ENCODE measurements at regions not wholly inside any gene's neighbourhood (a gene's known extent, or its start where the extent isn't known, plus 50 kb on each side); places are given as distances from the start of the nearest gene placed in this dataset.

DNA sequence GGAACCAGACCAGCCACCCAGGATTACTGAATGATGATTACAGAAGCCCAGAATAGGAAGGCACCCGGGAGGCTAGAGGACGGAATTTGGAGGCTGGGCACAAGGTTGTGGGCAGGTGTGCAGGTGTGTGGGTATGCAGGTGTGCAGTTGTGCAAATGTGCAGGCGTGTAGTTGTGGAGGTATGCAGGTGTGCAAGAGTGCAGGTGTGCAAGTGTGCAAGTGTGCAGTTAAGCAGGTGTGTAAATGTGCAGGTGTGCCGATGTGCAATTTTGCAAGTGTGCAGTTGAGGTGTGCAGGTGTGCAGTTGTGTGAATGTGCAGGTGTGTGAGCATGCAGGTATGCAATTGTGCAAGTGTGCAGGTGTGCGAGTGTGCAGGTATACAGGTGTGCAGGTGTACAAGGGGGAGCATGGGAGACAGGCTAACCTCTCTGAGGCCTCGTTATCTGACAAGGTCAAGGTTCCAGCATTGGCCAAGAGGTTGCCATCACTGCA, 131.8 kb downstream of the KCTD15 start:
- Histone ChIP-seq H3K27ac (ENCODE audit: low read depth in 1 of 2, low read length in 1 of 2) (no peak overlapping the region), H3K4me3 (ENCODE audit: low read length in 2 of 2) (no peak overlapping the region), H3K27me3 (ENCODE audit: control insufficient read depth in 2 of 2, insufficient read depth in 1 of 2, low read length in 1 of 2) (no peaks in the 10 kb centered on the region), H3K9me3 (ENCODE audit: control insufficient read depth in 2 of 2, insufficient read depth in 1 of 2, low read length in 1 of 2) (no peaks in the 10 kb centered on the region), H3K36me3 (ENCODE audit: control insufficient read depth in 2 of 2, insufficient read depth in 2 of 2, low read length in 1 of 2) (no peaks in the 10 kb centered on the region), H3K4me1 (ENCODE audit: control insufficient read depth in 2 of 2, insufficient read depth in 2 of 2, low read length in 2 of 2) (no peaks in the 10 kb centered on the region)
- no peak for DNase-seq (ENCODE audit: low read depth in 6 of 9, low spot score in 9 of 9)
- 81% methylated on average over 6 of the region's 6 CpGs for WGBS

DNA sequence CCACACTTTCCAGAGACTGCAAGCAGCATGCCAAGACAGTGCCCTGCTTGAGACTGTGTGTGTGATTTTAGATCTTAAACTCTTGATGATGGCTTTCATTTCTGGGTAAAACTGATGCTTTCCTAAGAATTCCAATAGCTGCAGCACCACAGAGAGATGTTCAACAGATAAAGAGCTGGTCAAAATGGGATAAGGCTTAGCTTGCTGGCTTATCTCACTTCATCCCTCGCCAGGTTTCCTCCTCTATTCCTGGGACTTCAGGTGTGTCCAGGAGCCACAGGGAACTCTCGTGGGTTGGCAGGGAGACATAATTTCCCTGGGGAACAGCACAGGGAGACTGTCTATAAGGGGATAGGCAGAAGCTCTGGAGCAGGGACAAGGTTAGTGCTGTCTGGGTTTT, 137.3 kb downstream of the KCTD15 start:
- no peaks in the 10 kb centered on the region for H3K27me3 ChIP-seq (ENCODE audit: control insufficient read depth in 2 of 2, insufficient read depth in 1 of 2, low read length in 1 of 2)
- no peaks in the 10 kb centered on the region for H3K4me1 ChIP-seq (ENCODE audit: control insufficient read depth in 2 of 2, insufficient read depth in 2 of 2, low read length in 2 of 2)
- 89% methylated on average over 2 of the region's 2 CpGs for WGBS
- H3K4me3 ChIP-seq (ENCODE audit: low read length in 2 of 2): no peak overlapping the region
- H3K27ac ChIP-seq (ENCODE audit: low read depth in 1 of 2, low read length in 1 of 2): no peak overlapping the region
- H3K9me3 ChIP-seq (ENCODE audit: control insufficient read depth in 2 of 2, insufficient read depth in 1 of 2, low read length in 1 of 2): peaks cover 0 to 2% of the 10 kb centered on the region in 2 donors
- no peaks in the 10 kb centered on the region for H3K36me3 ChIP-seq (ENCODE audit: control insufficient read depth in 2 of 2, insufficient read depth in 2 of 2, low read length in 1 of 2)
- DNase-seq (ENCODE audit: low read depth in 6 of 9, low spot score in 9 of 9): no peak

DNA sequence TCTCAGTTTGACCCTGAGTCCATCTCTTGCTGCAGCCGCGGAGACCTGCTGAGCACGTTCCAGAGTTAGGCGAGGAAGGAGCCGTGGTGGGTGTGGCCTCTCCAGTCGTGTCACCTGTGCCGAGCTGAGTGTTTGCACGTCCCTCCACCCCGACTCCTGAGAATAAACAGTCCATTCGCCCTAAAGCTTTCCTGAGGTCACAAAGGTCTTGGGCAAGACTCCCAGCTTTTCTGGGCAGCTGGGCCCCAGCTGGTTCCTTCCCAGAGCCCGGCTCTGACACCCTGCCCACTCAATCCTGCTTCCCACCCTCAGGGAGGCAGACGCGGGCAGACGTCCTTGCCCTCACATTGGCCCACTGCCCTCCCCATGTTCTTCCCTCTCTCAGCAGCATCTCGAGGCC, 142.2 kb downstream of the KCTD15 start:
- Histone ChIP-seq H3K9me3 (ENCODE audit: control insufficient read depth in 2 of 2, insufficient read depth in 1 of 2, low read length in 1 of 2) (peaks cover 0 to 2% of the 10 kb centered on the region in 2 donors), H3K4me3 (ENCODE audit: low read length in 2 of 2) (no peak overlapping the region), H3K4me1 (ENCODE audit: control insufficient read depth in 2 of 2, insufficient read depth in 2 of 2, low read length in 2 of 2) (no peaks in the 10 kb centered on the region), H3K27me3 (ENCODE audit: control insufficient read depth in 2 of 2, insufficient read depth in 1 of 2, low read length in 1 of 2) (no peaks in the 10 kb centered on the region), H3K27ac (ENCODE audit: low read depth in 1 of 2, low read length in 1 of 2) (no peak overlapping the region), H3K36me3 (ENCODE audit: control insufficient read depth in 2 of 2, insufficient read depth in 2 of 2, low read length in 1 of 2) (no peaks in the 10 kb centered on the region)
- WGBS: 80% methylated on average over 15 of the region's 15 CpGs
- no peak for DNase-seq (ENCODE audit: low read depth in 6 of 9, low spot score in 9 of 9)

DNA sequence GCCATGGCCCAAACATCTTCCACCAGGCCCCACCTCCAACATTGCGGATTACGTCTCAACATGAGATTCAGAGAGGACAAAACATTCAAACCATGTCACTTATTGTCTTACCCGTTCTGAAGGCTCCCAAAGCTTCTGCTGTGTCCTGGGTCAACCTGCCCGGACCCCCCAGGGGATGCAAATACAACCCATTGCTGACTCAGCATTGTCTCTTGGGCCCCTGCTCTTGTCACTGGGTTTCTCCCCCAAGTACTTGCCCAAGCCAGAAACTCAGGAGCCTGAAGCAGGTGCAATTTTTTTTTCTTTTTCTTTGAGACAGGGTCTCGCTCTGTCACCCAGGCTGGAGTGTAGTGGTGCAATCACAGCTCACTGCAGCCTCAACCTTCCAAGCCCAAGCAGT, 144.5 kb downstream of the KCTD15 start:
- no peak for DNase-seq (ENCODE audit: low read depth in 6 of 9, low spot score in 9 of 9)
- Histone ChIP-seq H3K4me1 (ENCODE audit: control insufficient read depth in 2 of 2, insufficient read depth in 2 of 2, low read length in 2 of 2) (no peaks in the 10 kb centered on the region), H3K9me3 (ENCODE audit: control insufficient read depth in 2 of 2, insufficient read depth in 1 of 2, low read length in 1 of 2) (no peaks in the 10 kb centered on the region), H3K27me3 (ENCODE audit: control insufficient read depth in 2 of 2, insufficient read depth in 1 of 2, low read length in 1 of 2) (no peaks in the 10 kb centered on the region), H3K36me3 (ENCODE audit: control insufficient read depth in 2 of 2, insufficient read depth in 2 of 2, low read length in 1 of 2) (no peaks in the 10 kb centered on the region), H3K27ac (ENCODE audit: low read depth in 1 of 2, low read length in 1 of 2) (no peak overlapping the region), H3K4me3 (ENCODE audit: low read length in 2 of 2) (no peak overlapping the region)
- WGBS: 90% methylated on average over 5 of the region's 5 CpGs

DNA sequence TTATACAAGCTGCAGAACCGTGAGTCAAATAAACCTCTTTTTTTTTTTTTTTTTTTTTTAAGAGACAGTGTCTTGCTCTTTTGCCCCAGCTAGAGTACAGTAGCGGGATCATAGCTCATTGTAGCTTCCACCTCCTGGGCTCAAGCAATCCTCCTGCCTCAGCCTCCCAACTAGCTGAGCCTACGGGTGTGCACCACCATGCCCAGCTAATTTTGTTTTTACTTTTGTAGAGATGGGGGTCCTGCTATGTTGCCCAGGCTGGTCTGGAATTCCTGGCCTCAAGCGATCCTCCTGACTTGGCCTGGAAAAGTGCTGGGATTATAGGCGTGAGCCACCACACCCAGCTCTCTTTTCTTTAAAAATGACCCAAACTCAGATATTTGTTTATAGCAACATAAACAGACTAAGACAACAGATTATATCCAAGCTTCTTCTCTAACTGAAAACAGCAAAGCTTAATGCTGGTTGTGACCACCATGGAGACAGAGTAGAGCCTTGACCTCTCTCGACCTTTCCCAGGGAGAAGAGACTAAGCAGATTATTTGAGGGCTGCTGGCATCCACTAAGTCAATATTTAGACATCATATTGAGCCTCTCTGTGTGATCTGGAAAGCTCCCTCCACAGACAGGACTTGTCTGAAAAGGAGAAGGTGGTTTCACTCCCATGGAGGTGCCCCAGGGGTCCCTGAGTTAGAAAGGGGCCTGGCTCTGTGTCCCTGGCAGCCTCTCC, 150.0 kb downstream of the KCTD15 start:
- Histone ChIP-seq H3K9me3 (ENCODE audit: control insufficient read depth in 2 of 2, insufficient read depth in 1 of 2, low read length in 1 of 2) (no peaks in the 10 kb centered on the region), H3K36me3 (ENCODE audit: control insufficient read depth in 2 of 2, insufficient read depth in 2 of 2, low read length in 1 of 2) (no peaks in the 10 kb centered on the region), H3K27ac (ENCODE audit: low read depth in 1 of 2, low read length in 1 of 2) (no peak overlapping the region), H3K27me3 (ENCODE audit: control insufficient read depth in 2 of 2, insufficient read depth in 1 of 2, low read length in 1 of 2) (no peaks in the 10 kb centered on the region), H3K4me1 (ENCODE audit: control insufficient read depth in 2 of 2, insufficient read depth in 2 of 2, low read length in 2 of 2) (no peaks in the 10 kb centered on the region), H3K4me3 (ENCODE audit: low read length in 2 of 2) (no peak overlapping the region)
- 90% methylated on average over 6 of the region's 6 CpGs for WGBS
- no peak for DNase-seq (ENCODE audit: low read depth in 6 of 9, low spot score in 9 of 9)

DNA sequence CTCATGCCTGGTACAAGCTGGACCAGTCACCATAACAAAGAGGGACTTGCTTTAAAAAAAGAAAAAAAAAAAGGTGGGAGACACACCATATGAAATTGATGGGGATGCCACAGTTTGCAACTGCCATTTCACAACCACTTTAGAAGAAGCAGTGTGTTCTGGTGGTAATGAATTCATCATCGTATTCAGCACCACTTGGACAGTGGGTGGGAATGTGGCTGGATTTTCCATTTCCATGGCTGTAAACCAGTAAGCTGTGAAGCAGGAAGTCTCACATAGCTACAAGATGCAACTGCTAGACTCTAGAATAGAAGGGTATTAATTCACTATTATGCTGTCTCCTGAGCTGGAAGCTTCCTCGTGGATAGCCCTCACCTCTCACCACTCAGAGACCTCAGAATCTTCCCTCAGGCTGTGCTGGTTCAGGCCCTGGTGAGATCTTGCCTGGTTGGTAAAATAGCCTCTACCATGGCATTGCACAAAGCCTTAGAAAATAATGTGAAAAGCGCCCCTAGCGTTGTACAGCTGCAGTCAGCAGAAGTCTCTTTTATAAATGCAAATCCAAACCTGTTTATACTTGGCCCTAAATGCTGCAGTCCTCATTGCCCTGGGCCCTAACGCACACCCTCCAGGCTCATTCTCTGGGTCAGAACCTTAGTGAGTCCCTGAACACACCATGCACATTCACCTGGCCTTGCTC, 150.7 kb downstream of the KCTD15 start:
- no peaks in the 10 kb centered on the region for H3K4me1 ChIP-seq (ENCODE audit: control insufficient read depth in 2 of 2, insufficient read depth in 2 of 2, low read length in 2 of 2)
- WGBS: 81% methylated on average over 5 of the region's 5 CpGs
- no peaks in the 10 kb centered on the region for H3K36me3 ChIP-seq (ENCODE audit: control insufficient read depth in 2 of 2, insufficient read depth in 2 of 2, low read length in 1 of 2)
- no peak overlapping the region for H3K4me3 ChIP-seq (ENCODE audit: low read length in 2 of 2)
- DNase-seq (ENCODE audit: low read depth in 6 of 9, low spot score in 9 of 9): no peak
- no peaks in the 10 kb centered on the region for H3K9me3 ChIP-seq (ENCODE audit: control insufficient read depth in 2 of 2, insufficient read depth in 1 of 2, low read length in 1 of 2)
- no peak overlapping the region for H3K27ac ChIP-seq (ENCODE audit: low read depth in 1 of 2, low read length in 1 of 2)
- no peaks in the 10 kb centered on the region for H3K27me3 ChIP-seq (ENCODE audit: control insufficient read depth in 2 of 2, insufficient read depth in 1 of 2, low read length in 1 of 2)

DNA sequence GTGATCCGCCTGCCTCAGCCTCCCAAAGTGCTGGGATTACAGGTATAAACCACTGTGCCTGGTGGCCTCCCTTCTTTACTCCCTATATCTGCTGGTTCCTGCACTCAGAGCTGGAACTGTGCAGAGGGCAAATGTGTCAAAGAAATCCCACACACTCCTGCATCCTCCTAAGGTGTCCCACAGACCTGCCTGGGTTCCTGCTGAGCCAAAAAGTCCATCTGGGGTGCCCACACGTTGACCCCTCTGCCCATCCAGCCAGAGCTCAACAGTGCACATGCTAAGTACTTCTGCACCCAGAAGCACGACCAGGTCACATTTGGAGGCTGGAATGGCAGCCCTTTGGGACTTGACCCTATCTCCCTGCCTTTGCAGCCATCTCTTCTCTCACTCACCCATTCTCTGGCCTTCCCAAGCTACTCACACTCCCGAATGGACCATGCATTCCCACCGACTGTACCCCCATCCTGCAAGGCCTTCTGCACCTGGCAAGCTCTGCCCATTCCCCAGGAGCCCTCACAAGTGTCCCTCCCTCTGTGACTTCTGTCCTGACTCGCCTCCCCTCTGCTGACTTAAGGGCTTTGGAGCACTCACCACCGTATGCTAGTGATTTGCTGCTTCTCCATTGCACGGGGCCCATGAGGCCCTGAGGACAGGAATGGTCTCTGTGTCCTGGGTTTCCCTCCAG, 152.1 kb downstream of the KCTD15 start:
- DNase-seq (ENCODE audit: low read depth in 6 of 9, low spot score in 9 of 9): no peak
- Histone ChIP-seq H3K4me1 (ENCODE audit: control insufficient read depth in 2 of 2, insufficient read depth in 2 of 2, low read length in 2 of 2) (no peaks in the 10 kb centered on the region), H3K27me3 (ENCODE audit: control insufficient read depth in 2 of 2, insufficient read depth in 1 of 2, low read length in 1 of 2) (no peaks in the 10 kb centered on the region), H3K9me3 (ENCODE audit: control insufficient read depth in 2 of 2, insufficient read depth in 1 of 2, low read length in 1 of 2) (no peaks in the 10 kb centered on the region), H3K27ac (ENCODE audit: low read depth in 1 of 2, low read length in 1 of 2) (no peak overlapping the region), H3K36me3 (ENCODE audit: control insufficient read depth in 2 of 2, insufficient read depth in 2 of 2, low read length in 1 of 2) (no peaks in the 10 kb centered on the region), H3K4me3 (ENCODE audit: low read length in 2 of 2) (no peak overlapping the region)
- 83% methylated on average over 8 of the region's 8 CpGs for WGBS

DNA sequence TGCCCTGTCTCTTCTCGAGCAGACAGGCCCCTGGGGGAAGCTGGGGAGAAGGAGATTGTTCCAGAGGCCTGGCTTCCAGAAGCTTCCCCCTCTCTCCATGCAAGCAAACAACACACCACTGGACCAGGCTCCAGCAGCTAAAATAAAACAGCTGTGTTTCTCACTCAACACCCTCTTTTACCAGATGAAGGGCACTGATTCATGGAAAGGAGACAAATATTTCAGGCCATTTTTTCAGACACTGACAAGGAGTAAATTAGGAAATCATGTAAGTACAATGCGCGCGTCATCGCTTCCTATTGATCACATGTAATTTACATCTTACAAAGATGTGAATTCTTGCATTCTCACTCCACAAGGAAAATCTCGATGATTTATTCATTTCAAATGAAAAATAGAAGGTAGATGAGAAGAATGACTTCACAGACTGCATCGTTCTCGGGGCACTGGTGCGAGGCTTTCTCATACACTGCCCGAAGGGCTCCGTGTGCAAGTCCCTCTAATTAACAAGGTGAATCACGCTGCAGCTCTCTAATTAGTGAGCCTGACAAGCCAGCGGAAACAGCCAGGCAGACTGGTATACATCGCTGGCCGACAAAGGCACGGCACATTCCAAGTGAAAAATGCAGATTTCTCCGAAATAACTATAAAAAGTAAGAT, 153.6 kb downstream of the KCTD15 start:
- DNase-seq (ENCODE audit: low read depth in 6 of 9, low spot score in 9 of 9): no peak
- WGBS: 91% methylated on average over 17 of the region's 17 CpGs
- H3K36me3 ChIP-seq (ENCODE audit: control insufficient read depth in 2 of 2, insufficient read depth in 2 of 2, low read length in 1 of 2): no peaks in the 10 kb centered on the region
- no peak overlapping the region for H3K4me3 ChIP-seq (ENCODE audit: low read length in 2 of 2)
- no peaks in the 10 kb centered on the region for H3K9me3 ChIP-seq (ENCODE audit: control insufficient read depth in 2 of 2, insufficient read depth in 1 of 2, low read length in 1 of 2)
- no peaks in the 10 kb centered on the region for H3K27me3 ChIP-seq (ENCODE audit: control insufficient read depth in 2 of 2, insufficient read depth in 1 of 2, low read length in 1 of 2)
- H3K4me1 ChIP-seq (ENCODE audit: control insufficient read depth in 2 of 2, insufficient read depth in 2 of 2, low read length in 2 of 2): no peaks in the 10 kb centered on the region
- H3K27ac ChIP-seq (ENCODE audit: low read depth in 1 of 2, low read length in 1 of 2): no peak overlapping the region

DNA sequence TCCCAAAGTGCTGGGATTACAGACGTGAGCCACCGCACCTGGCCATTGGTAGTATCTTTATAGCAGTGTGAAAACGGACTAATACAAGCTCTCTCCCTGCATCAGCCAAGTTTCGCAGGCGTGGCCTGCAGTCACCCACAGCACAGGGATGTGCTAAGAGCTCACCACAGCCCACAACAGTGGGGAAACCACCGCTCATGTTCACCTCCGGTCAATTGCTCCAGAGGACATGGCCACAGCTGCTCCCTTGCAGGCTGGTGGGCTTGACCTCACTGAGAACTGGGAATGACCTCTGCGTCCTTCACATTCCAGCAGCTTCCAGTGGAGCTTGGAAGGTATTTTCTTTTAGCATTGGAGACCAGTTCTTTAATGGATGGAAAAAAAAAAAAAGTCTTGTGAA, 156.4 kb downstream of the KCTD15 start:
- no peaks in the 10 kb centered on the region for H3K27me3 ChIP-seq (ENCODE audit: control insufficient read depth in 2 of 2, insufficient read depth in 1 of 2, low read length in 1 of 2)
- H3K27ac ChIP-seq (ENCODE audit: low read depth in 1 of 2, low read length in 1 of 2): no peak overlapping the region
- no peak overlapping the region for H3K4me3 ChIP-seq (ENCODE audit: low read length in 2 of 2)
- 92% methylated on average over 8 of the region's 8 CpGs for WGBS
- H3K4me1 ChIP-seq (ENCODE audit: control insufficient read depth in 2 of 2, insufficient read depth in 2 of 2, low read length in 2 of 2): no peaks in the 10 kb centered on the region
- DNase-seq (ENCODE audit: low read depth in 6 of 9, low spot score in 9 of 9): no peak
- no peaks in the 10 kb centered on the region for H3K36me3 ChIP-seq (ENCODE audit: control insufficient read depth in 2 of 2, insufficient read depth in 2 of 2, low read length in 1 of 2)
- no peaks in the 10 kb centered on the region for H3K9me3 ChIP-seq (ENCODE audit: control insufficient read depth in 2 of 2, insufficient read depth in 1 of 2, low read length in 1 of 2)

All from thymus (tissue), 11 donors.